ENCODE measurements at regions not wholly inside any gene's neighbourhood (a gene's known extent, or its start where the extent isn't known, plus 50 kb on each side); places are given as distances from the start of the nearest gene placed in this dataset.

- Histone ChIP-seq H3K36me3 (ENCODE audit: insufficient read depth, low read length) (no peaks in the 10 kb centered on the region), H3K9me3 (ENCODE audit: low read length) (no peaks in the 10 kb centered on the region), H3K4me3 (ENCODE audit: low read depth in 1 of 2, low read length in 2 of 2) (no peak overlapping the region), H3K9ac (ENCODE audit: low read length) (no peak overlapping the region), H3K27me3 (ENCODE audit: control insufficient read depth in 1 of 2, insufficient read depth in 2 of 2, low read length in 2 of 2) (no peaks in the 10 kb centered on the region), H3K27ac (ENCODE audit: low read depth, low read length) (no peak overlapping the region), H3K4me1 (ENCODE audit: insufficient read depth, low read length) (no peaks in the 10 kb centered on the region)
Observed at GRCh38 chr3:71887256-71887655, 102.3 kb upstream of the PROK2 start.

- Histone ChIP-seq H3K36me3 (ENCODE audit: insufficient read depth, low read length) (no peaks in the 10 kb centered on the region), H3K27ac (ENCODE audit: low read depth, low read length) (no peak overlapping the region), H3K9ac (ENCODE audit: low read length) (no peak overlapping the region), H3K4me1 (ENCODE audit: insufficient read depth, low read length) (no peaks in the 10 kb centered on the region), H3K9me3 (ENCODE audit: low read length) (no peaks in the 10 kb centered on the region), H3K4me3 (ENCODE audit: low read depth in 1 of 2, low read length in 2 of 2) (no peak overlapping the region), H3K27me3 (ENCODE audit: control insufficient read depth in 1 of 2, insufficient read depth in 2 of 2, low read length in 2 of 2) (no peaks in the 10 kb centered on the region)
Observed at GRCh38 chr3:71885006-71885405, 100.1 kb upstream of the PROK2 start.

GRCh38 chr3:71881732-71882131 lies 96.8 kb upstream of the PROK2 start:
- H3K27me3 ChIP-seq (ENCODE audit: control insufficient read depth in 1 of 2, insufficient read depth in 2 of 2, low read length in 2 of 2) = no peaks in the 10 kb centered on the region
- no peak overlapping the region for H3K4me3 ChIP-seq (ENCODE audit: low read depth in 1 of 2, low read length in 2 of 2)
- H3K9me3 ChIP-seq (ENCODE audit: low read length) = no peaks in the 10 kb centered on the region
- H3K4me1 ChIP-seq (ENCODE audit: insufficient read depth, low read length) = no peaks in the 10 kb centered on the region
- H3K27ac ChIP-seq (ENCODE audit: low read depth, low read length) = no peak overlapping the region
- no peak overlapping the region for H3K9ac ChIP-seq (ENCODE audit: low read length)
- no peaks in the 10 kb centered on the region for H3K36me3 ChIP-seq (ENCODE audit: insufficient read depth, low read length)

GRCh38 chr3:71881041-71881440 lies 96.1 kb upstream of the PROK2 start:
- H3K27me3 ChIP-seq (ENCODE audit: control insufficient read depth in 1 of 2, insufficient read depth in 2 of 2, low read length in 2 of 2) = no peaks in the 10 kb centered on the region
- no peaks in the 10 kb centered on the region for H3K36me3 ChIP-seq (ENCODE audit: insufficient read depth, low read length)
- no peaks in the 10 kb centered on the region for H3K4me1 ChIP-seq (ENCODE audit: insufficient read depth, low read length)
- no peak overlapping the region for H3K4me3 ChIP-seq (ENCODE audit: low read depth in 1 of 2, low read length in 2 of 2)
- H3K9ac ChIP-seq (ENCODE audit: low read length) = no peak overlapping the region
- no peaks in the 10 kb centered on the region for H3K9me3 ChIP-seq (ENCODE audit: low read length)
- no peak overlapping the region for H3K27ac ChIP-seq (ENCODE audit: low read depth, low read length)

- no peaks in the 10 kb centered on the region for H3K27me3 ChIP-seq (ENCODE audit: control insufficient read depth in 1 of 2, insufficient read depth in 2 of 2, low read length in 2 of 2)
- H3K27ac ChIP-seq (ENCODE audit: low read depth, low read length) = no peak overlapping the region
- H3K4me1 ChIP-seq (ENCODE audit: insufficient read depth, low read length) = no peaks in the 10 kb centered on the region
- H3K4me3 ChIP-seq (ENCODE audit: low read depth in 1 of 2, low read length in 2 of 2) = no peak overlapping the region
- H3K9ac ChIP-seq (ENCODE audit: low read length) = no peak overlapping the region
- no peaks in the 10 kb centered on the region for H3K36me3 ChIP-seq (ENCODE audit: insufficient read depth, low read length)
- H3K9me3 ChIP-seq (ENCODE audit: low read length) = no peaks in the 10 kb centered on the region
Observed at GRCh38 chr3:71879089-71879488, 94.1 kb upstream of the PROK2 start.

GRCh38 chr3:71876135-71877105 lies 91.5 kb upstream of the PROK2 start:
- no peak overlapping the region for H3K9ac ChIP-seq (ENCODE audit: low read length)
- no peak overlapping the region for H3K4me3 ChIP-seq (ENCODE audit: low read depth in 1 of 2, low read length in 2 of 2)
- no peak overlapping the region for H3K27ac ChIP-seq (ENCODE audit: low read depth, low read length)
- H3K9me3 ChIP-seq (ENCODE audit: low read length) = no peaks in the 10 kb centered on the region
- no peaks in the 10 kb centered on the region for H3K27me3 ChIP-seq (ENCODE audit: control insufficient read depth in 1 of 2, insufficient read depth in 2 of 2, low read length in 2 of 2)
- H3K36me3 ChIP-seq (ENCODE audit: insufficient read depth, low read length) = no peaks in the 10 kb centered on the region
- H3K4me1 ChIP-seq (ENCODE audit: insufficient read depth, low read length) = peaks cover 3% of the 10 kb centered on the region

- H3K27me3 ChIP-seq (ENCODE audit: control insufficient read depth in 1 of 2, insufficient read depth in 2 of 2, low read length in 2 of 2) = no peaks in the 10 kb centered on the region
- H3K4me1 ChIP-seq (ENCODE audit: insufficient read depth, low read length) = peaks cover 3% of the 10 kb centered on the region
- no peaks in the 10 kb centered on the region for H3K9me3 ChIP-seq (ENCODE audit: low read length)
- H3K9ac ChIP-seq (ENCODE audit: low read length) = no peak overlapping the region
- H3K27ac ChIP-seq (ENCODE audit: low read depth, low read length) = no peak overlapping the region
- H3K4me3 ChIP-seq (ENCODE audit: low read depth in 1 of 2, low read length in 2 of 2) = no peak overlapping the region
- no peaks in the 10 kb centered on the region for H3K36me3 ChIP-seq (ENCODE audit: insufficient read depth, low read length)
Observed at GRCh38 chr3:71875461-71875947, 90.6 kb upstream of the PROK2 start.

GRCh38 chr3:71874618-71875017 lies 89.7 kb upstream of the PROK2 start:
- Histone ChIP-seq H3K4me3 (ENCODE audit: low read depth in 1 of 2, low read length in 2 of 2) (no peak overlapping the region), H3K27ac (ENCODE audit: low read depth, low read length) (no peak overlapping the region), H3K27me3 (ENCODE audit: control insufficient read depth in 1 of 2, insufficient read depth in 2 of 2, low read length in 2 of 2) (no peaks in the 10 kb centered on the region), H3K9me3 (ENCODE audit: low read length) (no peaks in the 10 kb centered on the region), H3K36me3 (ENCODE audit: insufficient read depth, low read length) (no peaks in the 10 kb centered on the region), H3K9ac (ENCODE audit: low read length) (no peak overlapping the region), H3K4me1 (ENCODE audit: insufficient read depth, low read length) (peaks cover 3% of the 10 kb centered on the region)

- H3K27ac ChIP-seq (ENCODE audit: low read depth, low read length) = no peak overlapping the region
- no peak overlapping the region for H3K4me3 ChIP-seq (ENCODE audit: low read depth in 1 of 2, low read length in 2 of 2)
- H3K9ac ChIP-seq (ENCODE audit: low read length) = no peak overlapping the region
- no peaks in the 10 kb centered on the region for H3K36me3 ChIP-seq (ENCODE audit: insufficient read depth, low read length)
- no peaks in the 10 kb centered on the region for H3K9me3 ChIP-seq (ENCODE audit: low read length)
- no peaks in the 10 kb centered on the region for H3K27me3 ChIP-seq (ENCODE audit: control insufficient read depth in 1 of 2, insufficient read depth in 2 of 2, low read length in 2 of 2)
- H3K4me1 ChIP-seq (ENCODE audit: insufficient read depth, low read length) = peaks cover 3% of the 10 kb centered on the region
Observed at GRCh38 chr3:71873093-71873611, 88.2 kb upstream of the PROK2 start.

GRCh38 chr3:71872256-71872655 lies 87.3 kb upstream of the PROK2 start:
- Histone ChIP-seq H3K4me3 (ENCODE audit: low read depth in 1 of 2, low read length in 2 of 2) (no peak overlapping the region), H3K27ac (ENCODE audit: low read depth, low read length) (no peak overlapping the region), H3K9ac (ENCODE audit: low read length) (no peak overlapping the region), H3K27me3 (ENCODE audit: control insufficient read depth in 1 of 2, insufficient read depth in 2 of 2, low read length in 2 of 2) (no peaks in the 10 kb centered on the region), H3K9me3 (ENCODE audit: low read length) (no peaks in the 10 kb centered on the region), H3K36me3 (ENCODE audit: insufficient read depth, low read length) (no peaks in the 10 kb centered on the region), H3K4me1 (ENCODE audit: insufficient read depth, low read length) (peaks cover 3% of the 10 kb centered on the region)

GRCh38 chr3:71870966-71871512 lies 86.1 kb upstream of the PROK2 start:
- Histone ChIP-seq H3K9ac (ENCODE audit: low read length) (no peak overlapping the region), H3K27ac (ENCODE audit: low read depth, low read length) (no peak overlapping the region), H3K4me3 (ENCODE audit: low read depth in 1 of 2, low read length in 2 of 2) (no peak overlapping the region), H3K27me3 (ENCODE audit: control insufficient read depth in 1 of 2, insufficient read depth in 2 of 2, low read length in 2 of 2) (no peaks in the 10 kb centered on the region), H3K9me3 (ENCODE audit: low read length) (no peaks in the 10 kb centered on the region), H3K36me3 (ENCODE audit: insufficient read depth, low read length) (no peaks in the 10 kb centered on the region), H3K4me1 (ENCODE audit: insufficient read depth, low read length) (peaks cover 3% of the 10 kb centered on the region)

Measured in muscle layer of colon (tissue), 2 donors.